ENCODE measurements at regions not wholly inside any gene's neighbourhood (a gene's known extent, or its start where the extent isn't known, plus 50 kb on each side); places are given as distances from the start of the nearest gene placed in this dataset. TPM values are rescaled to one million over a fixed set of nuclear protein-coding genes. Genes with fewer than 3 reads are reported as not detected.
"Not testable (repeated sequence)": the region's sequence is repeated elsewhere in the genome, so short reads cannot be mapped to it uniquely, and the experiment has no call there.

DNA sequence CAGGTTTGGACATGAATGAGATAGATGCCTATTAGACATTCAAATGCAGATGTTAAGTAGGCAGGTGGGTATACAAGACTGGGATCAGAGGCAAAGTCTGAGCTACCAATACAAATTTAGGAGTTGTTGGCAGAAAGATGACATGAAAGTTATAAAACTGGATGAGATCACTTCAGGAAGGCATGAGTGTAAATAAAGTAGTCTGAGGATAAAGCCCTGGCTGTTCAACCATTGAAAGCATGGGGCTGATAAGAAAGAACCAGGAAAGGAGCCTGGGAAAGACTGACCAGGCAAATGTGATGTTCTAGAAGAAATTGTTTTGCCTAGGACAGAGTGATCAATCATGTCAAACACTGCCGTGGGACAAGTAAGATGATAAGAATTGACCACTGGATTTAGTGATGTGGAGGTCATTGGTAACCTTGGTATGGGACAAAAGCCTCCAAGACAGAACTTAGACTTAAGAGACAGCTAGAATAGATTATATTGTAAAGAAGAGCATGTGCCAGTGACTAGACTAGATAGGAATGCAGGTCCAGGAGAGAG is 98.5 kb downstream of the EHF start:
- CTCF ChIA-PET, result interaction anchor here (1.0 kb wide), 1 partner anchor 179 kb away, joined by 3 read pairs; no protein-coding TSS in a partner anchor
- POLR2A ChIA-PET, result interaction anchor here (0.7 kb wide), 1 partner anchor 161 kb away, joined by 4 read pairs; no protein-coding TSS in a partner anchor
- no peak overlapping the region for H3K27ac ChIP-seq (ENCODE audit: low read depth, low read length)
- no peaks in the 10 kb centered on the region for H3K27me3 ChIP-seq (ENCODE audit: control insufficient read depth, insufficient read depth, low read length)
- TF ChIP-seq, protein P1, sequence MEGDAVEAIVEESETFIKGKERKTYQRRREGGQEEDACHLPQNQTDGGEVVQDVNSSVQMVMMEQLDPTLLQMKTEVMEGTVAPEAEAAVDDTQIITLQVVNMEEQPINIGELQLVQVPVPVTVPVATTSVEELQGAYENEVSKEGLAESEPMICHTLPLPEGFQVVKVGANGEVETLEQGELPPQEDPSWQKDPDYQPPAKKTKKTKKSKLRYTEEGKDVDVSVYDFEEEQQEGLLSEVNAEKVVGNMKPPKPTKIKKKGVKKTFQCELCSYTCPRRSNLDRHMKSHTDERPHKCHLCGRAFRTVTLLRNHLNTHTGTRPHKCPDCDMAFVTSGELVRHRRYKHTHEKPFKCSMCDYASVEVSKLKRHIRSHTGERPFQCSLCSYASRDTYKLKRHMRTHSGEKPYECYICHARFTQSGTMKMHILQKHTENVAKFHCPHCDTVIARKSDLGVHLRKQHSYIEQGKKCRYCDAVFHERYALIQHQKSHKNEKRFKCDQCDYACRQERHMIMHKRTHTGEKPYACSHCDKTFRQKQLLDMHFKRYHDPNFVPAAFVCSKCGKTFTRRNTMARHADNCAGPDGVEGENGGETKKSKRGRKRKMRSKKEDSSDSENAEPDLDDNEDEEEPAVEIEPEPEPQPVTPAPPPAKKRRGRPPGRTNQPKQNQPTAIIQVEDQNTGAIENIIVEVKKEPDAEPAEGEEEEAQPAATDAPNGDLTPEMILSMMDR (IDR thresholded peaks at IDR 0.05; ENCODE audit: low read depth, low read length), result no peak
- no peaks in the 10 kb centered on the region for H3K9me3 ChIP-seq (ENCODE audit: control insufficient read depth, insufficient read depth, low read length)
- no peak for DNase-seq (ENCODE audit: low read depth, low spot score)
- H3K4me3 ChIP-seq (ENCODE audit: low read depth, low read length), result no peak overlapping the region

DNA sequence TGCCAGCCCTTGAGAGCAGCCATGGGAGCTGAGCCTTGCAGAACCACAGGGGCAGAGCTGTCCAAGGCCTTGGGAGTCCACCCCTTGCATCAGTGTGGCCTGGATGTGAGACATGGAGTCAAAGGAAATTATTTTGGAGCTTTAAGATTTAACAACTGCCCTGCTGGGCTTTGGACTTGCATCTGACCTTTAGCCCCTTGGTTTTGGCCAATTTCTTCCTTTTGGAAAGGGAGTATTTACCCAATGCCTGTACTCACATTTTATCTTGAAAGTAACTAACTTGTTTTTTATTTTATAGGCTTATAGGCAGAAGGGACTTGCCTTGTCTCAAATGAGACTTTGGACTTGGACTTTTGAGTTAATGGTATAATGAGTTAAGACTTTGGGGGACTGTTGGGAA is 92.7 kb downstream of the EHF start:
- H3K4me3 ChIP-seq (ENCODE audit: low read depth, low read length); H3K9me3 ChIP-seq (ENCODE audit: control insufficient read depth, insufficient read depth, low read length); DNase-seq (ENCODE audit: low read depth, low spot score); H3K27ac ChIP-seq (ENCODE audit: low read depth, low read length); CTCF ChIA-PET; H3K27me3 ChIP-seq (ENCODE audit: control insufficient read depth, insufficient read depth, low read length); POLR2A ChIA-PET: not testable (repeated sequence)

Small RNA genes in the stretch of these regions (small RNA-seq; reads per million reads assigned to genes)
- not detected for gene AL359999.1 (ENCODE audit: insufficient read length, low read depth)
